NCI-H2196 (cell line): ENCODE measurements at regions not wholly inside any gene's neighbourhood (a gene's known extent, or its start where the extent isn't known, plus 50 kb on each side); places are given as distances from the start of the nearest gene placed in this dataset.

ENCODE experiments used
- DNase-seq: peaks from one replicate; lab custom pipeline; 2025; ENCODE audit not compliant: unreplicated experiment; lab: John Stamatoyannopoulos, UW

GRCh38 chr15:94602754-94603470, 371.6 kb downstream of the MCTP2 start:
- DNase-seq: no peak

GRCh38 chr15:94606286-94606685, 374.9 kb downstream of the MCTP2 start:
- DNase-seq: no peak

GRCh38 chr15:94607176-94607654, 375.9 kb downstream of the MCTP2 start:
- no peak for DNase-seq

GRCh38 chr15:94610069-94610468, 378.7 kb downstream of the MCTP2 start:
- DNase-seq: no peak

GRCh38 chr15:94610485-94610884, 379.1 kb downstream of the MCTP2 start:
- no peak for DNase-seq

GRCh38 chr15:94611656-94612055, 380.3 kb downstream of the MCTP2 start:
- no peak for DNase-seq

GRCh38 chr15:94615688-94616087, 384.3 kb downstream of the MCTP2 start:
- DNase-seq: no peak

- DNase-seq: no peak
These were observed 389.3 kb downstream of the MCTP2 start for GRCh38 chr15:94620632-94621031.

GRCh38 chr15:94621736-94622135, 390.4 kb downstream of the MCTP2 start:
- DNase-seq: no peak

- no peak for DNase-seq
These were observed 395.6 kb downstream of the MCTP2 start for GRCh38 chr15:94626949-94627348.

GRCh38 chr15:94631608-94632007, 400.2 kb downstream of the MCTP2 start:
- no peak for DNase-seq

GRCh38 chr15:94638183-94638582, 406.8 kb downstream of the MCTP2 start:
- DNase-seq: no peak

GRCh38 chr15:94639701-94640100, 408.3 kb downstream of the MCTP2 start:
- DNase-seq: no peak

- DNase-seq: no peak
These were observed 413.1 kb downstream of the MCTP2 start for GRCh38 chr15:94644433-94644832.

GRCh38 chr15:94653071-94653470, 421.7 kb downstream of the MCTP2 start:
- no peak for DNase-seq

GRCh38 chr15:94655249-94655880, 424.0 kb downstream of the MCTP2 start:
- no peak for DNase-seq

GRCh38 chr15:94665676-94666441, 434.5 kb downstream of the MCTP2 start:
- no peak for DNase-seq

GRCh38 chr15:94666553-94666952, 435.2 kb downstream of the MCTP2 start:
- DNase-seq: no peak

GRCh38 chr15:94667109-94667508, 435.7 kb downstream of the MCTP2 start:
- DNase-seq: no peak

GRCh38 chr15:94670438-94671034, 439.2 kb downstream of the MCTP2 start:
- no peak for DNase-seq

- DNase-seq: no peak
These were observed 440.6 kb downstream of the MCTP2 start for GRCh38 chr15:94671858-94672532.
